Left lobe of liver (tissue), 2 donors: ENCODE measurements at regions not wholly inside any gene's neighbourhood (a gene's known extent, or its start where the extent isn't known, plus 50 kb on each side); places are given as distances from the start of the nearest gene placed in this dataset.
"Not testable (repeated sequence)": the region's sequence is repeated elsewhere in the genome, so short reads cannot be mapped to it uniquely, and the experiment has no call there.

Experiments used
- ATAC-seq: fragments of 200-7000 bp; cut with Tn5 transposase; one replicate; pipeline ENCODE4 v1.9.1; 2020; ENCODE audit warnings: mild to moderate bottlenecking, moderate library complexity
- DNase-seq: peaks from one replicate; pipeline ENCODE4 v3.0.0-alpha.2; 2020; ENCODE audit warnings: low spot score
- donor health status: DM: no; HTN: no; CAD: no; lungs with moderate emphysema.
- donor health status: DM: no; HTN: yes; CAD: no.

DNA sequence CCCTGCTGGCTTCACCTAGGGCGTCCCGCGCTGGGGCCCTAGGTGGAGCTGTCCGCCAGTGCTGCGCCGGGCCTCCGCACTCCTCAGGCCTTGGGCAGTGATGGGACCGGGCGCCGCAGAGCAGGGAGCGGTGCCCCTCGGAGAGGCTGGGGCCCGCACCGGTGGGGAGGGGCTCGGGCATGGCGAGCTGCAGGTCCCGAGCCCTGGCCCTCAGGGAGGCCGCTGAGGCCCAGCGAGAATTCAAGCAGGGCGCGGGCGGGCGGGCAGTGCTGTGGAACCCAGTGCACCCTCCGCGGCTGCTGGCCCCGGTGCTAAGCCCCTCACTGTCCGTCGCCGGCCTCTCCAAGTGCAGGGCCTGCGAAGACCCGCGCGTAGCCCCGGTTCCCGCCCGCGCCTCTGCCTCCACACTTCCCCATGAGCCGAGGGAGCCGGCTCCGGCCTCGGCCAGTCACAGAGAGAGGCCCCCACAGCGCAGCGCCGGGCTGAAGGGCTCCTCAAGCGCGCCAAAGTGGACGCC, 565.1 kb upstream of the NDST4 start:
- ATAC-seq (no peak), DNase-seq (no peak)

DNA sequence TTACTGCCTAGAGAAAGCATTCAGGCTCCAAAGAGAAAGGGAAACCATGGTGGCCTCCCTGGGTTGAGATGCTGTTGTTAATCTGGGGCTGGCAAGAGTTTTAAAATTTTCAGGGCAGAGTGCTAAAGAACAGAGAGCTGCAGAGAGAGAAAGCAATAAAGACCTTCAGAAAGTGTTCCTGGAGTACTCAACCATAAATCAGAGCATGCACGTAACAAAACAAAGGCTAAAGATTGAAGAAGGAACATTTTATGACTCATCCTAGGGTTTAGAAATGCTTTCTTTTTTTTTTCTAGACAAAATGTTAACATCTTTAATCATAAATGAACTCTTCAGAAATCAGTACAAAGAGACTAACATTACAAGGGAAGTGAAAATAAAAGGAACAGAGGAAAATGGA, 562.3 kb upstream of the NDST4 start:
- ATAC-seq = no peak

DNA sequence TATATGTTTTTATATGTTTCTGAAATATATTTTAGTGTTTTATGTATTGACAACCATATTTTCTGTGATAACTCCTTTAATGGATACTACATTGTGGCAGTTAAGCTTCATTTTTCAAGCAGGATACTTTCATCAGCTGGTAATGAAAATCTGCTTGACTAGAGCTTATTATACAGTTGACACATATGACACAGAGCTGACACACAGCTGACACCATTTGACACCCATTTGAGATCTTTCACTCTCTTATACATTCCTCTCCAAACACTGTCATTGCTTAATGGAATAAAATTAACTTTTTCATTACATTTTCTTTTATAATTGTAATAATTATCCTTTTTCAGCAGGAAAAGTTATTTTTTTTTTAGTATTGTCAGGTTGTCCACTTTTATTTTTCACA, 561.1 kb upstream of the NDST4 start:
- ATAC-seq (no peak), DNase-seq (no peak)

More for the DNA sequence above, 562.3 kb upstream of the NDST4 start:
- DNase-seq = no peak

DNA sequence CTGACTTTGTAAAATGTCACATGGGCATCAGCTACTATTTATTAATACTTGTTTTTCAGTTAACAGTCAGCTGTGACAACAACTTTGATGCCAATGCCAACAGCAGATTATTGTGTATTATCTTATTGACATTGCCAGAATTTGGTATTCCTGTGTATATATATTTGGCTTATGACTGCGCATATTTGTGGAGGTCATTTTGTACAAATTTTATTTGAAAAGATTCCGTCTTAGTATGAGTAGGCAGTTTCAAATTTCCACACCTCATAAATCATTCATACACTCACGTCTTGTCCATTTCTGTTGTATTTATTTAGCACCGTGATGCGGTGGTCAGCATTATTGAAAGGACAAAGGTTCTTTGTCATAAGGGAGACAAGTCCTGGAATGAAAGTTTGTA, 558.2 kb upstream of the NDST4 start:
- DNase-seq (no peak), ATAC-seq (no peak)

DNA sequence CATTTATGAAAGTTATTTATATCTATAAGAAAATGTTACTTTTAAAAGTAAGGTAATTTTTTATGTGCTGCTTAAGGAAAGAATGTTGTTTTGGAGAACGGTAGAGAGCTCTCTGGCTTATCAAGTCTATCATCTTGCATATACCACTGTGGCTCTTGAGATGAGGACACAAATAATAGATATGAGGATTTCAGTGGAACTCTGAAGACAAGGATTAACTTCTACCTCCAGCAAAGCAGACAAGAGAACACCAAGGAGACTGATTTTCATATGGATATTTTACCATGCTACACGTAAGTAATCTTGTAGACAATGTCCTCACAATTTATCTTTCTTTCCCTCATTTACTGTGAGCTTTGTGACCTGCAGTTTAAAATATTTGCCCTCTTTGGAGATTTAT, 557.5 kb upstream of the NDST4 start:
- no peak for DNase-seq
- ATAC-seq = no peak

DNA sequence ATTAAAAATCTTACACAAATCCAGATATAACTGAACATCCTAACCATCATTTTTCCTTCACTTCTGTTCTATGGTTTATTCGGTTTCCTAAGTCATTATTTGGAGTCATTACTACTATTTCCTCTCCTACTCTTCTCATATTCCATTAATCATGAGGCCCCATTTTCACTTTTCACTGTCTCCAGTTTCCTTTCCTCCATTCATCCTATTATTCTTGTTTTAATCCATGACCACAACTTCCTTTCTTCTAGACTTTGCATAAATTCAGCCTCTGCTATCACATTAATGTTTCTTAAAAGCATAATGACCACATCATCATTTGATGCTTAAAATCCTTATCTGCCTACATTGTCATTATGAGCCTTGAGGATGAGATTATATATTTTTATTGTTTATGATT, 555.0 kb upstream of the NDST4 start:
- ATAC-seq (no peak), DNase-seq (no peak)

DNA sequence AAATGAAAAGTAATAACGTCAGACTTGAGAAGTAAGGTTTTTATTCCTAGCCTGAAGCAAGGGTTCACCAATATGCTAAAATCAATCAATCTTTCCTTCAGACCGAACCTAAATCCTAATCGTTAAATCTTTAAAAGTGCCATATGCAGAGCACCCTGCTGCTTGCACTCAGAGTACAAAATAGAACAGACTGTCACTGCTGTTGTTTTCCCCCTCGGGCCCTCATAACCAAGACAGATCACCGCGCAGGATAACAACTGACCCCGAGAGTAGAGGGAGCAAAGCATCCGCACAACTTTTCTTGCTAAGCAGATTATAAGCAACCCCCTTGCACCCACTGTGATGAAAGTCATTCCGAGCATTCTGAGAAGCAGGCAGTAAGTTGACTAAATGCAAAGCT, 550.9 kb upstream of the NDST4 start:
- ATAC-seq = no peak
- no peak for DNase-seq

DNA sequence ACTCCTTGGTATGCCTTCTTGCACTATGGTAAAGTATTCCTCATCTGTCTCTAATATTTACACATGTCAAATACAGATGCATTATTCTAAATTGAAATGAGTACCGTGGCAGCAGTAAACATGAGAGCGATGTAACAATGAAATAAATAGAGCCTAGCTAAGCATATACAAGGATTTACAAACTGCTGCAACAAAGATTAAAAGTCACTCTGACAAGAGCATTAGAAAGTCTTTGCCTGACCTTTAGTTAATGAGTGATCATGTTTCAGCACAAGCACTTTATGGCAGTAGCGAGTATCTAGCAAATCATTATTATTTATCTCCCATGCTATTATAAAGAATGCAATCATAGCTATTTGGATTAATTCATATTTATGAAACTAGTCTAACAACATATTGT, 547.0 kb upstream of the NDST4 start:
- ATAC-seq (no peak), DNase-seq (no peak)

DNA sequence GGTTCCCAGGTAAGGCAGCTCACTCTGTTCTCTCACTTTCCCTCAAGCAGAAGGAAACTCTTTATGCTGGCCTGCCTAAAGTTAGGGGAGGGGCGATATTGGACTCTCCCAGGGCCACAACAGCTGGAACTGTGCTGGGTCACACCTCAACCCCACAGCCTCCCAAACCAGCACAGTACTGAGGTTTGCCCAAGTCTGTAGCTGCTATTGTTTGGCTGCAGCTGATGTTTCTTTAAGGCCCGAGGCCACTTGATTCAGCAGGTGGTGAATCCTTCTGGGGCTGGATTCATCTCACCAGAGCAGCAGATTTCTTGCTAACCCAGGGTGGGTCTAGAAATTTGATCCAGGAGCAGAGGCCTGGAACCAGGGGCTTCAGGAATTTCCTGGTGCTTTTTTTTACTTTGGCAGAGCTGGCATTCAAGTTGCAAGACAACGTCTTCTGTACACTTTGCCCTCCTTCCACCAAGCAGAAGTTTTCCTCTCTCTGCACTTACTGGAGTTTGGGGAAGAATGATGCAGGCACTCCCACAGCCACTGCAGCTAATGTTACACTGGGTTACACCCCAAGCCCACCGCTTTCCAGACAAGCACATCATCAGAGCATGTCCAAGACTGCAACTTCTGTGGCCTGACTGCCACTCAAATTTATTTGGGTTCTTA, 544.7 kb upstream of the NDST4 start:
- ATAC-seq (no peak), DNase-seq (no peak)

DNA sequence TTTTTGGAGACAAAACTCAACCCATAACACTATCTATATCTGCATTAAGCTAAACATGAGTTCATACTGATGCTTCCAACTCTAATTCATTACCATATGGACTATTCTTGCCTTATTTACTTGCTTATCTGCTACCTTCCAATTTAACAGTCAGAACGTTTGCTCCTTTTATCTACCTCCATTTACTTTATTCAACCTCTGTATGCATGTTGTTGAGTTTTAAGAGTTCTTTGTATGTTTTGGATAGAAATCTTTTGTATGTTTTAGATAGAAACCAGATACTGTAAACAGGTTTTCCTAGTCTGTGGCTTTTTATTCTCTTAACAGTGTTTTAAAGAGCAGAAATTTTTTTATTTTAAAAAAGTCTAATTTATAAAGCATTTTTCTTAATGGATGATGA, 542.2 kb upstream of the NDST4 start:
- no peak for DNase-seq
- ATAC-seq = no peak

DNA sequence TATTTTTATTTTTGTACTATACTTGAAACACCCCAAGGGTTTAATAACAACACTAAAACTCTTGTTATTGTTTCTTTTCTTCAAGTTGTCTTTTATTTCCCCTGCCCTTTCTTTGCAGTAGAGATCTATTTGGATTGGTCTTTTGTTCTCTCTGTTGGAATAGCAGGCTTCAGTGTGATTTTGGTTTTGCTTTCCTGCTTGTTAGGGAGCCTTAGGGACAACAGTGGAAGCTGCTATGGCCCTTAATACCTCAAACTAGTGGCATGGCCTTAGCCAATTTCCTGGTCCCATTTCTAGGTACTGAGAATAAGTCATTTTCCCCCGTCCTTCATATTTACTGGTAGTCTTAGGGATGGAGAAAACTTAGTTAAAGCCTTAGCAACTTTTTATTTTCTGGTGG, 535.4 kb upstream of the NDST4 start:
- ATAC-seq (no peak), DNase-seq (no peak)

DNA sequence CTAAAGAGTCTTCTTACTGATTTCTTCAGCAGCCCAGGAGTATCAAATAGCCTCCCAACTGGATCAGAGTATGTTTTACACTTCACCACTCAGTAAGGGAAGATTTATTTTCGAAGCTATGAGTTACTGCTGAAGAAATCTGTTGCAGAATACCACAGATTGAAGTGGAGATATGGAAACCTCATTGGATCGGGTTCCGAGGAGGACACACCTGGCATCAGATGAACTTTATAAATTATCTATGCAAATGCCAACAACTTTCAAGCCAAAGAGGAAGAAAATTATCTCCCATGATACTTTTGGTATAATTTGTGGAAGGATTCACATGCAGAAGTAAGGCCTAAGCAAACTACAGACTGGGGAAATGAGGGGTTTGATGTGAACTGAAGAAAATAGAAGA, 515.9 kb upstream of the NDST4 start:
- ATAC-seq (no peak), DNase-seq (no peak)

DNA sequence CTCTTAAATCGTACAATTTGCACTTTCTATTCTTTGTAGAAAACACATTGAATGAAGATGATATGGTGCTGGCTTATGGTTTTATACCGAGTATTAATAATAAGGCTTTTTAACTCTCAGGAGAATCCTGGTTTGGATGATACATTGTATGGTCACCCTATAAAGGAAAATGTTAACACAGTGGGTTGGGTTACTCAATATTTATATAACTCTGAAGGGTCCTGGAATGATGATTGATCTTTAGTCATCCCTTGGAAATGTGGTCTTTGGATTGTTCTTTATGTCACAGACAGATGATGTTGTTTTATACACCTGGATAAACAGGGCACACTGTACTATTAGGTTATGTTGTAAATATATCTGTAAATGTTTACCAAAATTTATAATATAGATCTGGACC, 496.2 kb upstream of the NDST4 start:
- DNase-seq = no peak
- no peak for ATAC-seq

DNA sequence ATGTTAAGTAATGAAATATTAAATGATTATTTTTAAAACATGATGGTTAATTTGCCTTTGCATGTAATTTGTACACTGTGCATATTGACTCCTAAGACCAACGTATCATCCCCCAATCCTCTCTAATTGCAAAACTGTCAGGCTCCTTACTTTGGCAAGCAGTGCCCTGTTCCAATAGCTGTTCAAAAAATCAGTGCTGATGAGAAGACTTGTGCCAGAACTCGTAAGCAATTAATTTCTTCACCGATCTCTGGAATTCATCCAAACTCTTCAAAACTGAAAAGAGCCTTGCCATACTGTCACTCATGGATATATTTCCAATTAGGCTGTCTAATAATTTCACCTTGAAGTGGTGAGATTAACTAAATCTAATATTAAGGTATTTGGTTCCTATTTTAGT, 493.9 kb upstream of the NDST4 start:
- ATAC-seq = no peak
- no peak for DNase-seq

DNA sequence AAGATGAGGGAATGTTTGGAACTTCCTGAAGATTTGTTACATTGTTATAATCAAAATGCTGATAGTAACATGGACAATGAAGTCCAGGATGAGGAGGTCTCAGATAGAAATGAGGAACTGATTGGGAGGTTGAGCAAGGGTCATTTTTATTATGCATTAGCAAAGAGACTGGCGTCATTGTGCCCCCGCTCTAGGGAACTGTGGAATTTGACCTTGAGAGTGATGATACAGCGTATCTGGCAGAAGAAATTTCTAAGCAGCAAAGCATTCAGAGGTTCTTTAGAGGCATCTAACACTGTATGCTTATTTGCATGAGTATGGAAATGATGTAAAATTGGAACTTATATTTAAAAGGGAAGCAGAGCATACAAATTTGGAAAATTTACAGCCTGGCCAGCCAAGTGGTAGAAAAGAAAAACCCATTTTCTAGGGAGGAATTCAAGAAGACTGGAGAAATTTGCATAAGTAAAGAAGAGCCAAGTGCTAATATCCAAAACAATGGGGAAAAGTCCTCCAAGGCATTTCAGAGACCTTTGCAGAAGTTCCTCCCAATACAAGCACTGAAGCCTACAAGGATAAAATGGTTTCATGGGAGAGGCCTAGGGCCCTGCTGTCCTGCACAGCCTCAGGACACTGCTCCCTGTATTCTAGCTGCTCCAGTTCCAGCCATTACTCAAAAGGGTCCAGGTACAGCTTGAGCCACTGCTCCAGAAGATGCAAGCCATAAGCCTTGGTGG, 483.0 kb upstream of the NDST4 start:
- DNase-seq = no peak
- ATAC-seq = no peak

DNA sequence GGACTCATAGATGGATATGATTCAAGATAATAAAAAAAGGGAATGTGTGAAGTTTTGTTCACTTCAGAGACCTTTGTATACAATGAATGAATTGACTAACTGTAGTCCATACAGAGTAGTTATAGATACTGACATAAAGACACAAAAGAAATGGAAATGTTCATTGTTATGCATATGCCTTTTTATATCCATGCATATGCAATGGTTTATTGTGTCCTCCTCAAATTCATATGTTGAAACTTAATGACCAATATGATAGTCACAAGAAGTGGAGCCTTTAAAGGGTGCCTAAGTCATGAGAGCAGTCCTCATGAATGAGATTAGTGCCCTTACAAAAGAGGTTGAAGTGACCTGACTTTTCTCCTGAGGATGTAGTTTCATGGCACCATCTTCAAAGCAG, 467.5 kb upstream of the NDST4 start:
- no peak for ATAC-seq
- no peak for DNase-seq

DNA sequence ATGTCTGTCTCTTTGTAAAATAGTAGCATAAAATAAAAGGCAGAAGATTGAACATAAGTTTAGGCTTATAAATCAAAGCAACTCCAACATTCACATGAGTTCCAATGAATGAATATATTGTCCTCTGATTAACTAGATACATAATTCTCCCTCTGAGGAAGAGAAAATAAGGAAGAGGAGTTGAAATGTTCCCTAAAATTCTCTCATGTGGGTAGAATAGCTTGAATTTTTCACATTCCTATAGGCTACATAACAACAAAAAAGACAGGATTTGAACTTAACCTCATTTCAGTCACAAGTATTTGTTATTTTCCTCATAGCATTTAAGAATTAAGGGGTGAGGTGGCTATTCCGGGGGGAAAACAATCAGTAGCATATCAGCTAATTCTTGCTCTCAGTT, 462.4 kb upstream of the NDST4 start:
- DNase-seq (no peak), ATAC-seq (no peak)

DNA sequence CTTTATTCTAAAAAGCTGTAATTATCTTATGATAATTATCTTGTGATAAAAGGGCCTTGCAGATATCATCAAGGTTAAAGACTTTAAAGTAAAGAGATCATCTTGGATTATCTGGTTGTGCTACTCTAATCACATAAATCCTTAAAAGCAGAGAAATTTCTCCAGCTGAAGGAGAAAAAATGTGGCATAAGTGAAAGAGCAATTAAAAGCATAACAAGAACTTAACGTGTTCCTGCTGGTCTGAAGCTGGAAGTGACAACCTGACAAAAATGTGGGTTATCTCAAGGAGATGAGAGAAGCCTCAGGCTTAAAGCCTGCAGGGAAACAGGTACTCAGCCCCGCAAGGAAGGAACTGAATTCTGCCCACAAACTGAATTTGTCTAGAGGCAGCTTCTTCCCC, 449.1 kb upstream of the NDST4 start:
- no peak for DNase-seq
- ATAC-seq = no peak

DNA sequence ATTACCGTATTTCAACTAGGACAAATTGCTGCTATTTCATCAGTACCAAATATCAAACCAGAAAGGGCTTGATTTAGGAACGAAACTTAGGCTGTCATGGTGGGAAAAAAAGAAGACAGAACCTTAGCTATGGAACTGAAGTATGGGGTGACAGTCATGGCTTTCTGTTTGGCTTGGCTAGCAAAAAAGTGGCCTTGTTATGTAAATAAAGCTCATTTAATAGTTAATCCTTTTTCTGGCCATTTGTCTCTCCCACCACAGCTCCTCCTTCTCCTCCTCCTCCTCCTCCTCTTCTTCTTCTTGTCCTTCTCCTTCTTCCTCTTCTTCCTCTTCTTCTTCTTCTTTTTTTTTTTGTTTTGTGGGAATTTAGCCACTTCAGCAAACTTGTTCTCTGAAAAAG, 434.7 kb upstream of the NDST4 start:
- no peak for DNase-seq
- no peak for ATAC-seq

DNA sequence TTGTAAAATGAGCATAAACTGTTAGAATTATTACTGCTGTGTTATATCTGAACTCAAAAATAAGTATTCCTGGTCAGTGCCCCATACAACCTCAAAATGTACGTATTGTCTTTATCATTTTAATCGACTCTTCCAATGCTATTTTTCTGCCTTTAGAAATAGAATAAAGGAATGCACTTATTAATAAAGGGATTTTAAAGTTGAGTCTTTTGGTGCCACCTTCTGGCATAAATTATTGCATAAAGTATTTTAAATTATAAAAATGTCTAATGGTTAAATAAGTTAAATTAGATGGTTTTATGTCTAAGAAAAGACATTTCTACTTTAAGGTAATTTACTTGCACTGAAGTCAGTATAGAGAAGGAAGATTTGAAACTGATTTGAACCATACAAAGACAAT, 424.0 kb upstream of the NDST4 start:
- DNase-seq (no peak), ATAC-seq (no peak)

DNA sequence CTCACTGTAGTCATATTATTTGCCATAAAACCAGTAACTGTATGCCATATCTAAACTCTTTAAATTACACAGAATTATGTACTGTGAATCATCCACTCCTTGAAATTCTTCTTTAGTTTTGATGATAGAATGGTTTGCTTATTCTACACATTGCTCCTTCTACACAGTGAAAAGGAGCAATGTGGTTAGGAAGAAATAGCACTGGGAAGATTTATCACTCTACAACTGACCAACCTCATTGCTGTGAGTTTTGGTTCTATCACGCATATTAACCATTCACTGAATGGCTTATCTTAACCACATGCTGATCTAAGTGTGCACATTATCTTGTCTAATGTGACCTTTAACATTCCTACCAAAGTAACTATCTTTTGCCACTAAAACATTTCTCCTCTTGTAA, 415.7 kb upstream of the NDST4 start:
- no peak for DNase-seq
- ATAC-seq = no peak

DNA sequence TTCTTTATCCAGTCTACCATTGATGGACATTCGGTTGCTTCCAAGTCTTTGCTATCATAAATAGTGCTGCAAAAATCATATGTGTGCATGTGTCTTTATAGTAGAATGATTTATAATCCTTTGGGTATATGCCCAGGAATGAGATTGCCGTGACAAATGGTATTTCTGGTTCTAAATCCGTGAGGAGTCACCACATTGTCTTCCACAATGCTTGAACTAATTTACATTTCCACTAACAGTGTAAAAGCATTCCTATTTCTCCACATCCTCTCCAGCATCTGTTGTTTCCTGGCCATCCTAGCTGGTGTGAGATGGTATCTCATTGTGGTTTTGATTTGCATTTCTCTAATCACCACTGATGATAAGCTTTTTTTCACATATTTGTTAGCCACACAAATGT, 406.1 kb upstream of the NDST4 start:
- not testable (repeated sequence) for ATAC-seq, DNase-seq

DNA sequence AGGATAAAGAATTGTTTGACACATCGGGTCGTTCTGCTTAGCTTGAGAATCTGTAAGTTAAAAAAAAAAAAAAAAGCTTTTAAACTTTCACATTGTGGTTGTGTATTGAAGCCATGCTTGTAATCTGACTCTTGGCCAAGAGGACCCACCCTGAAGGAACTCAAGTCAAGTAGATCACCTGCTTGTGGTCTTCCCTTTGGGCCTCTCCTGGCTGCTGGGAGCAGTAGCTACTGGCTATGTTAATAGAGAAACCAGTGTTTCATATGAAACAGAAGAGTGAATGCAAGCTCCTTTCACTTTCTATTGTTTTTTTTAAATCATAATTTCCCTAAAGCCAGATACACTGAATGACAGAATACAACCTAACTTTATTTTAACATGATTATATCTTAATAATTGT, 402.4 kb upstream of the NDST4 start:
- no peak for ATAC-seq
- no peak for DNase-seq
